GM11168 (cell line): ENCODE measurements at regions not wholly inside any gene's neighbourhood (a gene's known extent, or its start where the extent isn't known, plus 50 kb on each side); places are given as distances from the start of the nearest gene placed in this dataset.

ENCODE experiments used
- in situ Hi-C: fragments of 300-500 bp; cut with MboI; formaldehyde crosslinking; loops from one replicate; pipeline ENCODE4 v1.12.0; 2022; ENCODE audit warnings: low sequenced_read_pairs; ENCODE audit not compliant: unreplicated experiment

DNA sequence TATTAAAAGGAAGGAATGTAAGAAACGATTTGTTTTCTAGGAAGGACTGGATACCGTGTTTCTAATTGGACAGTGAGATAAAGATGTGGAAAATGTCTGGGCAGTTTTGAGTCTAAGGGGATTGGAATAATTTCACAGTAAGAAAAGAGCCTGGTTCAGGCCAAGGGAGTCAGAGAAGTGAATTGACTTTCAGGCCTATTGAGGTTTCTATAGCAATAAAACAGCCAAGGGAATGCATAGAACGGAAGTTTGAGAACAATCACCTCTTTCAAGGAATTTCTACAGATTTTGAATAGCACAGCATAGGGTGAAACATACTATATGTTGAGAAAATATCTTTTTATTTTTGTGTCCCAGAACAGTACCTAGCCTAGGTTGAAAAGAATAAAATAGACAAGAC, 271.6 kb upstream of the TRPM3 start:
- in situ Hi-C loops: no loop called here

DNA sequence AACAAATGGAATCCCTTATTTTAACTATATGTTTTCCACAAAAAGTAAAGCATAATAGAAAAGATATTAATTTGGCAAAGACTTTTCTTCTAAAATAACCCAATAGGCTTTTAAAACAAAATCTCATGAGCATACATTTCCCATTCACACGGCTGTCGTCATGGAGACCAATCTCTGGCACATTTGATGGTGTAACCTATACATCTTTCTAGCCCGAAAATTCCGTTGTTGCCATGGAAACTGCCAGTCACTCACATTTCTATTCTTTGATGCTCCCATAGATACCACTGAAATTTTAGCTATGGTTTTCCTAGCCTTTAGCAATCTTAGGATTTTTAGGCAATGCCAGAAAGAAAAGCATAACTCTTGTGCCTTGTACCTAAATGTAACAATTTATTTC, 262.9 kb upstream of the TRPM3 start:
- in situ Hi-C loops: no loop called here

DNA sequence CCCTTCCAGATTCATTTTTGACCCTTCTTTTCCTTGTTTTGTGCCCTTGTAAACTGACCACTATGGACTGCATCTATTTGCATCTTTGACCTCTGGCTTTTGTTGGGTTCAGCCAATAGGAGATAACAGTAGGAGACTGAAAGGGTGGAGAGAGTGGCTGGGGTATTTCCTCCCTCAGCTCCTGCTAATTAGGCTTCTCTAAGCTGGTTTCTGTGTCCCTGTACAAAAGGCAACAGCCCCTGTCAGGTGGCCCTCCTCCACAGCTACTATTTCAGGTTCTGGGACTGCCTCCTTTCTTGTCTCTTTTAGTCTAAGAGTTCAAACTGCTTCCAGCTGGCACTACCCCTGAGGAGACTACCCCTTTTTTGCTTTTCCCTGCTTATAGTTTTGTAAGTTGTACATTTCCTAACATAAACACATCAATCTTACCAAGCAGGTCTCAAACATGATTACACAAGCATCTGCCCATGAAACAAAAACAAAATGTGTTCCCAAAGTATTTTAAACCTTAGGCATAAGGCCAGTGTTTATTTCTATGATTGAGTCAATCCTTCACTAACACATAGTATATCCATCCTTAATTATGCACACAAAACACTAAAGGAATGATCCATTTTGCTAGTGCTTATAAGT, 262.0 kb upstream of the TRPM3 start:
- in situ Hi-C loops: no loop called here

DNA sequence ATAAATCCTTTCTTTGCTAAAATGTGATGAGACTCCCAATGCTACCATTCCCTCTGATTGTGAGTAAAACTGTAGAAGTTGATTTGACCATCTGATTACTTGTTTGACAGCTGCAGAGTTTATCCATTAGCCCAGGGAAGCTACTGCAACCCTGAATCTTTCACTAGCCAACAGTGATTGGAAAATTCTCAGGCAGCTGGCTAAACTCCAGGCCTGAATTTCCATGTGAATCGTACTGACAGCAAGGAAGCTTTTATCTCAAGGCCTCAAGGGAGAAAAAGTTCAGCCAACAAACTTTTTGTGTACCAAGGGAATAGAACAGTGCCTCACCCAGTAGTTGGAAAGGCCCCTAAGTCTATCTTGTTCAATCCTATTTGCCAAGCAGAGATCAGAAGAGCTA, 246.7 kb upstream of the TRPM3 start:
- in situ Hi-C loops: no loop called here

DNA sequence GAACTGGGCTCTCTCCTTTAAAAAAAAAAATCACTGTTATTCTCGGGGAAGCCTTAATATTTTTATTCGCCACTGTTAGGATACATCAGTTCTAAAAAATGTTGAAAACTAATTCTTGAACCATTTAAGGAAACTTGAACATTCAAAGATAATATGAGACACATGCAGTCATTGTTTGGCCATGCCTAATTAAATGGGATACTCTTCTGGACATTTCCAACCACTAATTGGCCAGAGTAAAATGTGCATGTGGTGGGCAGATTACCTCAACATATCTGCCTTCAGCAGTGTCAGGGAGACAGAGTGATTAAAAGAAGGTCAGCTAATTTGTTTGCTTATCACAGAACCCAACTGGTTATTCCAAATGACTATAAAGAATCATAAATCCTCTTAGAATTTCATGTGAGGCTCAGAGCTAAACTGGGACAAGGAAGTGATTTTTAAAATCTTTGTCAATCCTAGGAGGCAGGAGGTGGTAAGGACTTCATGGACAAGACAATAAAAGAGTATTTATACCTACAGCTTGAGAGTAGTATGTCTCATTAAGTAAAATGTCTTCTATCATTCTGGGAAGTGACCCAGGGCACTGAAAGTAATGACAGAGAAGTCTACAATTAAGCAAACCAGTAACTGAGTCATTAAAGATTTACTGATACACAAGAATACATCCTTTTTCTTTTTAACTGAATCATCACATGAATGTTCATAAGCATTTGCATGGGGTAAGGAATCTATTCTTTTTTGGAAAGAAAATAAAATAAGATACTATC, 242.9 kb upstream of the TRPM3 start:
- in situ Hi-C loops: no loop called here

DNA sequence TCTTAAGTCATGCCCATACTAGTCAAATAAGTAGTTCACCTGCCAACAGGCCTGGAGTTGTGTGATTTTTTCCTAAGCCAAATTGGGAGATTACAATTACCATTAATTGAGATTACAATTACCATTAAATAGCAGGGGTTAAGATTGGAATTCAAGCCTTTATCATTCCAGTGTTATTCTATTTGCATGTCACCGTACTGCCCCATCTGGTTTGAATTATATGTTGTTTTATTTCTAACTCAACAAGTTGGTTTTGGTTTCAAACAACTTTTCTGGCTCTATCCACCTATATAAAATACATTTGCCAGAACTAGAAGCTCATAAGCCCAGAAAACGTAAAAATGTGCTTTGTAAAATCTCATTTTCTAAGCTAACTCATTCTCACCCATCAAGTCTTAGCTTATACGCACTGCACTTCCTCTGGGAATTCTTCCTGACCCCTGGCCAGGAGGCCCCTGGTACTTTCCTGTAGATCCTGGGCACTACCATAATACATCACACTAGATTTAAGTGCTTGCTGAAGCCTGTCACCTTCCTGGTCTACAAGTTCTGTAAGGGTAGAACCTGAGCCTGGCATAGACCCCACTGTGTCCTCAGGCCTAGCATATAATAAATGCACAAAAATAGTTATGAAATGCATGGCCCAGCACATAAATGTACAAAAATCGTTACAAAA, 242.0 kb upstream of the TRPM3 start:
- in situ Hi-C loops: no loop called here

DNA sequence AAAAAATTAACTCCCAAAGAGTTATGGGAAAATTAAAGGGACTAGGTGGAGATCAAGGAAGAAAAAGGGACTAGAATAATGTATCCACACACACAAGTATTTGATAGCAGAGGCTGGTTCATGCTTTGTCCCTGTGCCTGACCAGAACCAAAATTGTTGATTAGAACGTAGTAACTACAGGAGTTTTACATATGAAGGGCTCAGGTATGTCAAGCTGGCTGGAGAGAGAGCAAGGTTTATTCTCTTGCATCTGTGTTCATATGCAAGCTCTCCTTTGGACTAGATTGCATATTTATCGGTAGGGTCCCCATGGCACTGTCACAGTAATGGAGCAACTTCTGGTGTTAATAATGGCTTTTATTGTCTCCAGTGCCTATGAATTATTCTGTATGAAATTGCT, 239.9 kb upstream of the TRPM3 start:
- in situ Hi-C loops: no loop called here

DNA sequence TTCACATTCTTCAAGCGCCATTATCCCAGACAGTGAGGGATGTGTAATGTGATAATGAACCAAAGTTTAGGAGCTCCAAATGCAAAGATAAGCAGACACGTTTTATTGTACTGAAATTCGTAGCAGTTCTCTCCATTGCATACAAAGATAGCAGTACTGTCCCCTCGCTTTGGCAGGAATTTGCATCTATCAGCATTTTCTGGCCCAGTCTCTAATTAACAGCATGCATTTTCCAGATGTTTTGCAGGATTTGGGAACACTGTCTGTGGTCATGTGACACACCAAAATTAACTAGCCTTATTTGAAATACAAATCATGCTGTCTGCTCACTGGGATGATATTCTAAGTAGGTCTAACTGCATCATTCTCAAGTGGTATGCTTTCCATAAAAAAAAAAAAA, 235.9 kb upstream of the TRPM3 start:
- in situ Hi-C loops: no loop called here

DNA sequence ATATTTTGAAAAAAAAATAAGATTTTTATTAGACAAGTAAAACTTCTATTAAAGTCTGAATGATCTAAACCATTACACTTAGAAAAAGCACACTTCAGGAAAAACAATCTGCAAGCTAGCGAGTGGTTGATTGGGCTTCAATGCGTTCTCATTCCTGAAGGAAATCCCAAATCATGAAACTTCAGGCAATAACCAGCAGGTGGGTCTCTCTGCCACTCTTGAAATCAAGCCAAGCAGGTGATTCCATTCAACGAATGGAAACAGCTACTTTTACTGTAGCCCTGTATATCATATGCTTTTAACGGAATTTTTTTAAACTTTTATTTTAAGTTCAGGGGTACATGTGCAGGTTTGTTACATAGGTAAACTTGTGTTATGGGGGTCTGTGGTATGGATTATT, 234.5 kb upstream of the TRPM3 start:
- in situ Hi-C loops: no loop called here

DNA sequence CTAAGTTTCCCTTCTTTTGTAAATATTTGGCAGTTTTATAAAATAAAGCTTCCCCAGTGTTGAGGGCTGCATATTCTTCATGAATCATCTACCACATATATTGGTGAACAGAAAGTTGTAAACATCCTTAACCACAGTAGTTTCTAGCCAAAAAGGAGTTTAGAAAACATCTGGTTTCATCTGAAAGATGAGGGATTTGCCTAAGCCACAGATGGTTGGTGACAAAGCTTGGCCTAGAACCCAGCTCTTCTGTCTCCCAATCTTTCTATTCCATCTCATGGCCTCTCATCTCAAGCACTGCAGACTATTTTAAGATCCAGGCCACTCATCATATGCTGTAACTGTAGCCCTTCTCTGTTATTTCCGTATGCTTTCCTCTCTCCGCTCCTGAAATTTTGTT, 232.3 kb upstream of the TRPM3 start:
- in situ Hi-C loops: no loop called here

DNA sequence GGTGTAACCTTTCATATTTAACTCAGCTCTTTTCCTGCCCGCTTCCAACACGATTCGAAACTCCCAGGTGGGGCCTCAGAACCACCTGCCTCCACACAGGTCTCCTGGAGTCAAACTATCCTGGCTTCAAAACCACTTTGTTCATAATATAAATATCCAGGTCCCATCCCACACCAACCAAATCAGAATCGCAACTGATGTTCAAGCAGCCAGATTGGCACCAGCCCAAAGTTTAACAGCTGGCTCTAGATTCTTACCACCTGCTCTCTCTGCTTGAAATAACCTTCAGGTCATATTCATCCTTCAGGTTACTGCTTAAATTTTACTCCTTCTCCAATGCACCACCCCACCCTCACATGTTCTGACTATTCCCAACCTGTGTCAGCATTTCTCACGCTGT, 231.4 kb upstream of the TRPM3 start:
- in situ Hi-C loops: no loop called here

DNA sequence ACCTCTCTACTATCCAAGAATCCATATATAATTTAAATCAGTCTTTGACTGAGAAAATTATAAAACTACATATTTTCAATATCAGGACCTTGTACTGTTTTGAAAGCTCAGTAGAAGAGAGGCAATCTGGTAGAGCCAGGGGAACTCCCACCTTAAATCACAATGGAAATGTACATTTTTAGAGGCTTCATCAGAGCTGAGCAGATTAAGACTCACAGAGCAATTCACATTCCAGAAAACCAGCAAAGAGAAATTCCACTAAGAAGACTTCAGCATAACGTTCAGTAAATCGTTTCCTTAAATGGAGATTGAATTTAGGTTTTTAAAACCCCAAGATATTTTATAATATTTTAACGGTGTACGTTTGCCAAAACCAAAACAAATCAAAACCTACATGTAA, 227.8 kb upstream of the TRPM3 start:
- in situ Hi-C loops: no loop called here

DNA sequence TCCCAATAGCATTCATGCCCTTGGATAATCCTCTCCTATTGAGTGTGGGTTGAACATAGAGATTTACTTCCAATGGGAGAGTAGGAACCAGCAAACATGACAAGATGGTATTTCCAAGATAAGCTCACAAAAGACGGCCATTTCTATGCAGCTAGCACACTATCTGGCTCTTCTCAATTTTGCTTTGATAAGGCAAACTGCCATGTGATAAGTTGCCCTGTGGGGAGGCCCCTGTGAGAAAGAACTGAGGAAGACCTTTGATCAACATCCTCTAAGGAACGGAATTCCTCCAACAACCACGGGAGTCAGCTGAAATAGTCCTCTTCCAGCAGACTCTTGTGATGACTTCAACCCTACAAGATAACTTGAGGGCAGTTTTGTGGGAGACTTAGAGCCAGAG, 211.9 kb upstream of the TRPM3 start:
- in situ Hi-C loops: no loop called here

DNA sequence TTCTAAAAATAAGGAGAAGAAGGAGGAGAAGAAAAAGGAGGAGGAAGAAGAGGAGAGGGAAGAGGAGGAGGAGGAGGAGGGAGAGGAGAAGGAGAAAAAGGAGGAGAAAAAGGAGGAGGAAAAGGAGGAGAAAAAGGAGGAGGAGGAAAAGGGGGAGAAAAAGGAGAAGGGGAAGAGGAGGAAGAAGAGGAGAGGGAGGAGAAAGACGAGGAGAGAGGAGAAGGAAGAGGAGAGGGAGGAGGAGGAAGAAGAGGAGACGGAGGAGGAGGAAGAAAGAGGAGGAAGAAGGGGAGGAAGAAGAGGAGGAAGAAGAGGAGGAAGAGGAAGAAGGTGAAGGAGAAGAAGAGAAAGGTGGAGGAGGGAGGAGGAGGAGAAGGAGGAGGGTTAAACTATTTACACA, 210.2 kb upstream of the TRPM3 start:
- in situ Hi-C loops: no loop called here

DNA sequence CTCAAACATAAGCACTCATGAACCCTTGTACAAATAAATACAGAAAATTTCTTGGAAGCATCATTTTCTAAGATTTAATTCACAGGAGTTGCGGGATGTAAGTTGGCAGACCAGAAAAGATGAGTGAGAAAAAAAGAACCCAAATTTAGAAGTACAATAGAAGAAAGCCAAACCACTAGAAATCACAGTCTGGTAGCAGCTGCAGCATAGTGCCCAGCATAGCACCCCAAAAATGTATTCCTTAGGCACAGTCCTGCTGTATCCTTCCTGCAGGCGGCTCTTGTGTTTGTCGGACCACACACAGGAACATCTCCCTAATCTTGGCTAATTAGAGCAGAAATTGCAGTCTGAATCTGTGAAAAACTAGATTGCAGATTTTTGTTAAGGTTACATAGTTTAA, 208.5 kb upstream of the TRPM3 start:
- in situ Hi-C loops: no loop called here

DNA sequence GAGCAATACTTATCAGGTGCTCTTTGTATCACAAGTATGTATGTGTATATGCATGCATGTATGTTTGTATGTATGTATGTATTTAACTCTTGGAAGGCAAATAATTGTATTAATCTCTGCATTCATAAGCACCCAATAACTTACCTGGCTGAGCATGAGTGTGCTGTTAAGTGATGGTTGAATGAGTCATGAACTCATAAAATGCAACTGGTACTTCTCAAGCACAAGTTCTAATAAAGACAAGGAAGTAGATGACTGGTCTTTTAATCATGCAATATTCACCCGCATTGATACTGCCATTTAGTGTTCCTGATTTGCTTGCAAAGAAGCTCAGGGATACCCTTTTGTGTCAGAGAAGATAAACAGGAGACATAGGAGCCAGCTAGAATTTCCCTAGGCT, 204.9 kb upstream of the TRPM3 start:
- in situ Hi-C loops: no loop called here

DNA sequence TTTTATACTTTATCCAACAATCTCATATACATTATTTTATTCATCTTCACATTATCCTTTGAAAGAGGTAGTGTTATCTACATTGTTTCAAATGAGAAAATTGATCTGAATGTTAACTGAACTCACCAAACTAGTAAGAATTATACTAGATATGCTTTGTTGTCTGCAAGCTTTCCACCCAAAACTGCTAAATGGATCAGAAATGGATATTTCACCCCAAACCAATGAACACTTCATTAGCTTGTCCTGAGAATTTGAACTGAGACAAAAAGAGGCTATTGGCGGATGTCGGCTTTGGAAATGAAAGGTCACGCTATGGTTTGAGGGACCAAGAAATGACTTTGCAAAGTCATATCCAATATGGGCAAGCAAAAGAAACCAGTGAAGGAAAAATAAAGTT, 201.9 kb upstream of the TRPM3 start:
- in situ Hi-C loops: no loop called here

DNA sequence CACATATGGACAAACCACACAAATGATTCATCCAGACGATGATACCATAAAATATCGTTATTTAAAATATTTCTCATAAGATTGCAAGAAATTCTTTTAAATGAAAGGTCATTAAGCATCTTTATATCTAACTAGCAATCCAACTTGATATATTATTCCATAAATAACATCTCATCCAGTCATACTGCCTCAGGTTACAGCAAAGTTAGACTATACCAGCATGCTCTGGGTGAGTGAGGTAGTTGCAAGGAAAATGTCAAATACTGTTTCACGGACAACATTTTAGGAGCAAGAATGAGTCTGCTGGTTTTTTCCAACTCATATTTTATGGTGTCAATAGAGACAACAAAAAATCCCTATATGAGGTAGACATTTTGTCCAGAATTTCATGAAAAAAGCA, 200.9 kb upstream of the TRPM3 start:
- in situ Hi-C loops: no loop called here

DNA sequence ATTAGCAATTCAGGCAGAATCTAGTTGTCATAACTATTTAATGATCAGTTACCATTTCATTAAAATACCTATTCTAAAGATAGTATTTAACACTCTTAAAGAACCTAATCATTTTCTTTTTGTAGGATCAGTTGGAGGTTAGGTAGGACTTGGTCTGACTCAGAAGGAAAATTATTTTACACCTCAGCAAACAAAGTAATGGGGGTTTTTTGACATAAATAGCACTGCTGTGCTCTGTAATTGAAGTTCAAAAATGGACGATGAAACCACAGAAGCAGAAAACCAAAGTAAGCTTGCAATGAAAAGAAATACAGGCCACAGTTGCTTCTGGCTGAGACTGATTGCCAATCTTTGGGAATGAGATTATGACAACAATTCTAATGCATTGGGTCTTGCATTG, 187.0 kb upstream of the TRPM3 start:
- in situ Hi-C loops: no loop called here

DNA sequence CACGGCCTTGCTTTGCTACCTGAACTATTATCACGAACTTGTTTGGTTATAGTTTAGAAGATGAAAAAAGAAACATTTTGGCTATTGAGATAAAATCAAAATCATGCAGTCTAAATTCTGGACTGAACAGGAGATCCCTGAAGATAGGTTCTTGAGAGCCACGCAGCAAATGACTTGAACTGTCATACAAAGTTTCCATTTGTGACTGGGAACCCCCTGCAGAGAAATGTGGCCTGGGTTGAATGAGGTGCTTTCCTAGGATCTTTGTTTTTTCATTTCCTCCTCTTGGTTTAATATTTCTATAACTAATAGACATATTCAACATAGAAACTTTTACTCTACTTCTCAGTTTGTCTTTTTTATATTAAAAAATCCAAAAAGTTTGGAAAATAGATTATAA, 184.7 kb upstream of the TRPM3 start:
- in situ Hi-C loops: no loop called here

DNA sequence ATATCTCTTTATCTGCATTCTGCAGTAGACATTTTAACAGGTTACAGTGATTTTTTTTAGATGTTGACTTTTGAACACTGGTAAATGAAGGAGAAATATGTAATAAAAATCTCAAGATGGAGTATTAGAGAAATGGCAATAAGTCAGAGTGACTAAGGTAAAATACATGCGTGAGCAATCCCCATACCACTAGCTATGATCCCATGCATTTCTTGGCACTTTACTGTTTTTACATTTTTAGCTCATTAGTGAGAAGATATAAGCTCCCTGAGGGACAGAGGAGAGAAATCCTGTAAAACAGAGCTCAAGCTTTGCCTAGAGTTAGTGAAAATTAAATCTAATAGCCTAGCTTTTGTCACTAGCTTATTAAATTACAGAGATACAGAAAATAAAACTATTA, 181.9 kb upstream of the TRPM3 start:
- in situ Hi-C loops: no loop called here

DNA sequence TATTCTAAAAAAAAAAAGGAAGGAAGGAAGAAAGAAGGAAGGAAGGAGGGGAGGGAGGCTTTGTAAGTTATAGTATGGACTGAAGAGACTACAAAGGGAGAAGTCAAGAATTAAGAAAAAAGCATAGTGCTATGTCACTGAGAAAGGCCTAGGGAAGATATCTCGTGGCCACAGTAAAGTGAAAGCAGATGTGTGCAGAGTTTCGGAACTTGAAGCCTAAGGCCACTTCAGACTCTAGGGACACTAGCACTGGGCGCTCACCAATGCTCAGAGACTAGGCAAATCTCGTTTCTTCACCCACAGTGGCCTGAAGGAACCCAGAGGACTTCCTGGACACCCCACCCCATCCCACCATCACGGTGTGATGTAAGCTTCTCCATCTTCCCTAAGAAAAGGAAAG, 181.4 kb upstream of the TRPM3 start:
- in situ Hi-C loops: no loop called here
